HEK293T (cell line): ENCODE measurements at regions not wholly inside any gene's neighbourhood (a gene's known extent, or its start where the extent isn't known, plus 50 kb on each side); places are given as distances from the start of the nearest gene placed in this dataset.

Experiments
- CTCF ChIA-PET: fragments of 350-600 bp; formaldehyde crosslinking; extraction: SDS; loops from one replicate; lab custom pipeline; 2021; ENCODE audit warnings: antibody characterized with exemption, inconsistent platforms; lab: Yijun Ruan, JAX
- POLR2A ChIA-PET: fragments of 350-600 bp; formaldehyde crosslinking; extraction: SDS; loops from one replicate; lab custom pipeline; 2020; ENCODE audit warnings: antibody characterized with exemption, inconsistent platforms; lab: Yijun Ruan, JAX
- DNase-seq: peaks from one replicate; pipeline ENCODE4 v3.0.0; 2012; ENCODE audit warnings: mixed read lengths; ENCODE audit errors: extremely low spot score
- ARNT ChIP-seq: fragments of 450-650 bp; IDR thresholded peaks from 2 replicates; pipeline ENCODE4 v1.6.1; 2017; ENCODE audit warnings: mild to moderate bottlenecking
- BHLHE40 ChIP-seq: fragments of 450-650 bp; IDR thresholded peaks from 2 replicates; pipeline ENCODE4 v1.6.1; 2016; ENCODE audit warnings: mild to moderate bottlenecking, moderate library complexity, borderline replicate concordance
- CTBP1 ChIP-seq: fragments of 450-650 bp; IDR thresholded peaks from 2 replicates; pipeline ENCODE4 v1.6.1; 2016; ENCODE audit warnings: borderline replicate concordance
- ELF4 ChIP-seq: fragments of 450-650 bp; IDR thresholded peaks from 2 replicates; pipeline ENCODE4 v1.6.1; 2017; ENCODE audit warnings: antibody characterized with exemption
- FOXA1 ChIP-seq: fragments of 450-650 bp; IDR thresholded peaks from 2 replicates; pipeline ENCODE4 v1.6.1; 2016; ENCODE audit warnings: mild to moderate bottlenecking
- FOXK2 ChIP-seq: fragments of 450-650 bp; IDR thresholded peaks from 2 replicates; pipeline ENCODE4 v1.6.1; 2016; ENCODE audit warnings: mild to moderate bottlenecking
- FOXM1 ChIP-seq: fragments of 450-650 bp; IDR thresholded peaks from 2 replicates; pipeline ENCODE4 v1.6.1; 2017; ENCODE audit warnings: mild to moderate bottlenecking, borderline replicate concordance
- HDGF ChIP-seq: fragments of 450-650 bp; IDR thresholded peaks from 2 replicates; pipeline ENCODE4 v1.6.1; 2017; ENCODE audit warnings: antibody characterized with exemption, borderline replicate concordance
- L3MBTL2 ChIP-seq: fragments of 450-650 bp; conservative IDR thresholded peaks from 2 replicates; pipeline ENCODE4 v1.6.1; 2016; ENCODE audit warnings: mild to moderate bottlenecking
- LEF1 ChIP-seq: fragments of 450-650 bp; IDR thresholded peaks from 2 replicates; pipeline ENCODE4 v1.6.1; 2017; ENCODE audit warnings: mild to moderate bottlenecking, borderline replicate concordance
- NFRKB ChIP-seq: fragments of 450-650 bp; IDR thresholded peaks from 2 replicates; pipeline ENCODE4 v1.6.1; 2016; ENCODE audit warnings: mild to moderate bottlenecking, moderate library complexity
- SP1 ChIP-seq: fragments of 450-650 bp; IDR thresholded peaks from 2 replicates; pipeline ENCODE4 v1.6.1; 2017
- SUZ12 ChIP-seq: fragments of 450-650 bp; IDR thresholded peaks from 2 replicates; pipeline ENCODE4 v1.6.1; 2016; ENCODE audit warnings: mild to moderate bottlenecking
- TARDBP ChIP-seq: fragments of 450-650 bp; IDR thresholded peaks from 2 replicates; pipeline ENCODE4 v1.6.1; 2016
- ZNF384 ChIP-seq: fragments of 450-650 bp; IDR thresholded peaks from 2 replicates; pipeline ENCODE4 v1.6.1; 2016
- TF ChIP-seq, protein P1 (sequence below): fragments of 450-650 bp; IDR thresholded peaks from 2 replicates; pipeline ENCODE4 v1.6.1; 2016

DNA sequence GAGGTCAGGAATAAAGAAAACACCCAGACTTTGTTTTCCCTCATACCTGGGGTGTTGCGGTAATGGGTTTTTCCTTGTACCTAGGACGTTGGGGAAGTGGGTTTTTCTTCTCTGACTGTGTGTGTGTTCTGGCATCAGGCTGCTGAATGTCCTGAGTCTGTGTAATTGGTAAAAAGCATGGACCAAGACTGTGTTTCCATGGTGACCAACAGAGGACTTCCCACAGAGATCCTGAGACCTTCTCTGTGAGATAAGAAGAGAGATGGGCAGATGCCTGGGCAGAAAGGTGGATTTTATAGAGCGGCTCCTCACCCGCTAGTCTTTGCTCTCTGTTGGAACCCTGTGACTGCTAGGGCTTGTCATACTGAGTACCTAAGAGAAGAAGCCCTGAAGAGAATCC lies 135.4 kb upstream of the GGTLC1 start:
- DNase-seq = no peak
- ChIA-PET CTCF (no interaction called here), POLR2A (no interaction called here)
- TF ChIP-seq TARDBP (no peak), ZNF384 (no peak), HDGF (no peak), FOXK2 (no peak), LEF1 (no peak), FOXM1 (no peak), BHLHE40 (no peak), SUZ12 (no peak), SP1 (no peak), CTBP1 (no peak), L3MBTL2 (no peak), ELF4 (no peak), ARNT (no peak), FOXA1 (no peak), NFRKB (no peak)
- TF ChIP-seq, protein P1, sequence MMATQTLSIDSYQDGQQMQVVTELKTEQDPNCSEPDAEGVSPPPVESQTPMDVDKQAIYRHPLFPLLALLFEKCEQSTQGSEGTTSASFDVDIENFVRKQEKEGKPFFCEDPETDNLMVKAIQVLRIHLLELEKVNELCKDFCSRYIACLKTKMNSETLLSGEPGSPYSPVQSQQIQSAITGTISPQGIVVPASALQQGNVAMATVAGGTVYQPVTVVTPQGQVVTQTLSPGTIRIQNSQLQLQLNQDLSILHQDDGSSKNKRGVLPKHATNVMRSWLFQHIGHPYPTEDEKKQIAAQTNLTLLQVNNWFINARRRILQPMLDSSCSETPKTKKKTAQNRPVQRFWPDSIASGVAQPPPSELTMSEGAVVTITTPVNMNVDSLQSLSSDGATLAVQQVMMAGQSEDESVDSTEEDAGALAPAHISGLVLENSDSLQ = no peak

GRCh38 chr20:24118441-24119175 lies 130.0 kb upstream of the GGTLC1 start:
- no peak for TF ChIP-seq CTBP1
- no peak for TF ChIP-seq BHLHE40
- TF ChIP-seq NFRKB = no peak
- TF ChIP-seq L3MBTL2 = no peak
- no peak for TF ChIP-seq SP1
- TF ChIP-seq FOXK2 = no peak
- no peak for TF ChIP-seq FOXA1
- TF ChIP-seq ZNF384 = no peak
- TF ChIP-seq HDGF = no peak
- TF ChIP-seq ELF4 = no peak
- no peak for TF ChIP-seq FOXM1
- no peak for TF ChIP-seq TARDBP
- TF ChIP-seq, protein P1 = no peak
- TF ChIP-seq ARNT = no peak
- TF ChIP-seq SUZ12 = no peak
- no peak for TF ChIP-seq LEF1
- POLR2A ChIA-PET = no interaction called here
- CTCF ChIA-PET = no interaction called here
- DNase-seq = no peak

- CTCF ChIA-PET = no interaction called here
Measured at GRCh38 chr20:24118034-24118433, 129.5 kb upstream of the GGTLC1 start.

GRCh38 chr20:24117383-24117782 lies 128.8 kb upstream of the GGTLC1 start:
- no peak for DNase-seq
- no peak for TF ChIP-seq TARDBP
- no peak for TF ChIP-seq HDGF
- no peak for TF ChIP-seq BHLHE40
- no peak for TF ChIP-seq FOXM1
- TF ChIP-seq LEF1 = no peak
- TF ChIP-seq, protein P1 = no peak
- TF ChIP-seq ARNT = no peak
- TF ChIP-seq FOXK2 = no peak
- CTCF ChIA-PET = interaction anchor here (0.6 kb wide), 1 partner anchor 468 kb away, joined by 6 read pairs; no protein-coding TSS in a partner anchor
- POLR2A ChIA-PET = no interaction called here

More at GRCh38 chr20:24118034-24118433, 129.5 kb upstream of the GGTLC1 start:
- no peak for TF ChIP-seq ARNT
- TF ChIP-seq L3MBTL2 = no peak
- TF ChIP-seq BHLHE40 = no peak
- TF ChIP-seq FOXA1 = no peak
- no peak for TF ChIP-seq FOXM1
- TF ChIP-seq FOXK2 = no peak
- POLR2A ChIA-PET = no interaction called here
- DNase-seq = no peak

GRCh38 chr20:24116611-24117010 lies 128.0 kb upstream of the GGTLC1 start:
- ChIA-PET POLR2A (no interaction called here), CTCF (interaction anchor here (0.6 kb wide), 1 partner anchor 468 kb away, joined by 6 read pairs; no protein-coding TSS in a partner anchor)
- no peak for DNase-seq
- no peak for TF ChIP-seq FOXK2
- TF ChIP-seq BHLHE40 = no peak
- TF ChIP-seq NFRKB = no peak
- no peak for TF ChIP-seq TARDBP
- no peak for TF ChIP-seq SUZ12
- no peak for TF ChIP-seq FOXA1
- TF ChIP-seq, protein P1 = no peak
- no peak for TF ChIP-seq ZNF384
- no peak for TF ChIP-seq LEF1
- TF ChIP-seq HDGF = no peak
- TF ChIP-seq CTBP1 = no peak
- TF ChIP-seq L3MBTL2 = no peak
- TF ChIP-seq ARNT = no peak
- TF ChIP-seq FOXM1 = no peak
- TF ChIP-seq SP1 = no peak
- no peak for TF ChIP-seq ELF4
